ENCODE measurements at regions not wholly inside any gene's neighbourhood (a gene's known extent, or its start where the extent isn't known, plus 50 kb on each side); places are given as distances from the start of the nearest gene placed in this dataset.

DNA sequence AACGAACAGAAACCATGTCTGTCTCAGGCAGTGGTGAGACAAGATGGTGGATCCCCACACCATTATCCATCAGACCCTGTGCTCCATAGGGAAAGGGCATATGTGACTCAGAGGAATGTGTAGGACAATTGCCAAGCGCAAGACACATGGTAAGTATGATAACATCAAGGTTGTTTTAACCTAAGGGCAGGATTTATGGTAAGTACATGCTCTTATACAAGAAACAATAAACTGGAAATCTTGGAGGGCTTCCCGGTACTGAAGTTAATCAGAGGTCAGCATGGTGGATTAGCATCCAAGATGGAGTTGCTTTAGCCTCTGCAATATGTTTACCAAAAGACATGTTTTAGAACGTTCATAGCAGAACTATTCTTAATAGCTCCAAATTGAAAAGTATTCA lies 355.0 kb downstream of the PPP1R2C start:
- TF ChIP-seq, protein P1, sequence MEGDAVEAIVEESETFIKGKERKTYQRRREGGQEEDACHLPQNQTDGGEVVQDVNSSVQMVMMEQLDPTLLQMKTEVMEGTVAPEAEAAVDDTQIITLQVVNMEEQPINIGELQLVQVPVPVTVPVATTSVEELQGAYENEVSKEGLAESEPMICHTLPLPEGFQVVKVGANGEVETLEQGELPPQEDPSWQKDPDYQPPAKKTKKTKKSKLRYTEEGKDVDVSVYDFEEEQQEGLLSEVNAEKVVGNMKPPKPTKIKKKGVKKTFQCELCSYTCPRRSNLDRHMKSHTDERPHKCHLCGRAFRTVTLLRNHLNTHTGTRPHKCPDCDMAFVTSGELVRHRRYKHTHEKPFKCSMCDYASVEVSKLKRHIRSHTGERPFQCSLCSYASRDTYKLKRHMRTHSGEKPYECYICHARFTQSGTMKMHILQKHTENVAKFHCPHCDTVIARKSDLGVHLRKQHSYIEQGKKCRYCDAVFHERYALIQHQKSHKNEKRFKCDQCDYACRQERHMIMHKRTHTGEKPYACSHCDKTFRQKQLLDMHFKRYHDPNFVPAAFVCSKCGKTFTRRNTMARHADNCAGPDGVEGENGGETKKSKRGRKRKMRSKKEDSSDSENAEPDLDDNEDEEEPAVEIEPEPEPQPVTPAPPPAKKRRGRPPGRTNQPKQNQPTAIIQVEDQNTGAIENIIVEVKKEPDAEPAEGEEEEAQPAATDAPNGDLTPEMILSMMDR (IDR thresholded peaks at IDR 0.05): no peak
- TF ChIP-seq POLR2AphosphoS5 (IDR thresholded peaks at IDR 0.05): no peak
- TF ChIP-seq POLR2A (IDR thresholded peaks at IDR 0.05): no peak
